Inflammatory macrophage (primary cell): ENCODE measurements at regions not wholly inside any gene's neighbourhood (a gene's known extent, or its start where the extent isn't known, plus 50 kb on each side); places are given as distances from the start of the nearest gene placed in this dataset.

Experiments
- DNase-seq, 2 donors: peaks; one replicate each; pipeline ENCODE4 v3.0.0-alpha.2; 2020 to 2022

- no peak for DNase-seq
Measured at GRCh38 chr11:70682056-70682455, 283.7 kb downstream of the CTTN start.

- DNase-seq: no peak
Measured at GRCh38 chr11:70682760-70683159, 284.4 kb downstream of the CTTN start.

- DNase-seq: no peak
Measured at GRCh38 chr11:70687716-70688115, 289.4 kb downstream of the CTTN start.

GRCh38 chr11:70688142-70688541, 289.8 kb downstream of the CTTN start:
- DNase-seq: no peak

GRCh38 chr11:70689764-70690163, 291.4 kb downstream of the CTTN start:
- DNase-seq: no peak

- no peak for DNase-seq
Measured at GRCh38 chr11:70692131-70692530, 293.8 kb downstream of the CTTN start.

- no peak for DNase-seq
Measured at GRCh38 chr11:70694371-70694770, 296.0 kb downstream of the CTTN start.

GRCh38 chr11:70695086-70695960, 297.0 kb downstream of the CTTN start:
- DNase-seq: no peak

- DNase-seq: no peak
Measured at GRCh38 chr11:70696076-70696475, 297.7 kb downstream of the CTTN start.

- no peak for DNase-seq
Measured at GRCh38 chr11:70696564-70696963, 298.2 kb downstream of the CTTN start.

- no peak for DNase-seq
Measured at GRCh38 chr11:70697701-70698100, 299.4 kb downstream of the CTTN start.

GRCh38 chr11:70698871-70699270, 300.5 kb downstream of the CTTN start:
- DNase-seq: no peak

- no peak for DNase-seq
Measured at GRCh38 chr11:70699294-70700221, 301.2 kb downstream of the CTTN start.

- DNase-seq: no peak
Measured at GRCh38 chr11:70700453-70700852, 302.1 kb downstream of the CTTN start.

GRCh38 chr11:70700871-70701270, 302.5 kb downstream of the CTTN start:
- no peak for DNase-seq

- DNase-seq: no peak
Measured at GRCh38 chr11:70702040-70702648, 303.8 kb downstream of the CTTN start.

GRCh38 chr11:70703141-70704064, 305.1 kb downstream of the CTTN start:
- no peak for DNase-seq

GRCh38 chr11:70705097-70705496, 306.8 kb downstream of the CTTN start:
- DNase-seq: no peak

GRCh38 chr11:70705930-70706329, 307.6 kb downstream of the CTTN start:
- DNase-seq: no peak

GRCh38 chr11:70707821-70708220, 309.5 kb downstream of the CTTN start:
- DNase-seq: no peak

- no peak for DNase-seq
Measured at GRCh38 chr11:70709596-70709995, 311.3 kb downstream of the CTTN start.

GRCh38 chr11:70710192-70710591, 311.9 kb downstream of the CTTN start:
- no peak for DNase-seq
